NCI-H146 (cell line): ENCODE measurements at regions not wholly inside any gene's neighbourhood (a gene's known extent, or its start where the extent isn't known, plus 50 kb on each side); places are given as distances from the start of the nearest gene placed in this dataset.
"Not testable (repeated sequence)": the region's sequence is repeated elsewhere in the genome, so short reads cannot be mapped to it uniquely, and the experiment has no call there.

Source experiments
- DNase-seq: peaks from one replicate; lab custom pipeline; 2025; lab: John Stamatoyannopoulos, UW

DNA sequence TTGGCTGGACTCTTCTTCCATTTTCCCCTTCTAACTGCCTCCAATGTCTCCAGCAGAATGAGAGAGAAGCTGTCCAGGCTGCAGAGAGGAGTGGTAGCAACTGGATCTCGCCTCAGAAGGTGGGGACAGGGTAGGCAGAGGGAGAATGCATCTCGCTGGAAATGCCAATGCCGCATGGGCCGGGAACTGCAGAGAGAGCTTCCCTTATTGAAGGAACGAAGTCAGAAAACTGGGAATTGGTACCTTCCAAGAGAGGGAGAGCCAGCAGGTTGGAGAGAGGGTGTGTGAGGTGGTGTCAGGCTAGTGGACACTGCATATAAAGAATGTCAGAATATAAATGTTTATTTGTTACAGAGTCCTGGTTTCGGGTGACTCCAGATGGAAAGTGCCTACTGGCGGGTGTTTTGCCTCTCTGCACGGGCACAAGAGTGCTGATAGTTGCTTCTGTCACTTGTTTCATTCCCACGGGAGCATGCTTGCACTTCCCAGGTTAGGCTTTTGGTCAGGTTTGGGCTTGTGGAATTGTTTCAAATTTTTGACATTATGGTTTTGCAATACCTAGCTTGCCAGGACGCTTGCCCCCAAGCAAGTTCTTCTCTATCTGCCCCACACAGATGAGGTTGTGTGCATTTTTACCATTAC is 156.8 kb upstream of the STS start:
- DNase-seq, result no peak

- no peak for DNase-seq
Observed at GRCh38 chrX:6989858-6990257, 157.7 kb upstream of the STS start.

- DNase-seq, result not testable (repeated sequence)
Observed at GRCh38 chrX:6988694-6989093, 158.8 kb upstream of the STS start.

DNA sequence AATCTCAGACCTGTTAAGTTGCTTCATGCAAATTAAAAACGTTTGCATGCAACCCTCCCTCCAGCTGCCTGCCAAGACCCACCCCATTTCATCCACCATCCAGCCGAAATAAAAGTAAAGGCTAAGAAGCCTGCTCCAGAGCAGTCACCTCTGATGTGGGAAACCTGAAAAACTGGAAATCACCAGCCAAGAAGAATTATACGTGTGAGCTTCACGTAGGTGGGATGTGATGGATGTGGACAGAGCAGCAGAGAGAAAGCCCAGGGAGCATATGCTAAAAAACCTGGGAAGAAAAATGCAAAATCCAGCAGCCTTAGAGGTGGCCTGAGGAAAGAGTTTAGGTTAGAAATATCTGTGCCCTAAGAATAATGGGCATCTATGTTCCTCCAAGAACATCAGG is 160.6 kb upstream of the STS start:
- no peak for DNase-seq

DNA sequence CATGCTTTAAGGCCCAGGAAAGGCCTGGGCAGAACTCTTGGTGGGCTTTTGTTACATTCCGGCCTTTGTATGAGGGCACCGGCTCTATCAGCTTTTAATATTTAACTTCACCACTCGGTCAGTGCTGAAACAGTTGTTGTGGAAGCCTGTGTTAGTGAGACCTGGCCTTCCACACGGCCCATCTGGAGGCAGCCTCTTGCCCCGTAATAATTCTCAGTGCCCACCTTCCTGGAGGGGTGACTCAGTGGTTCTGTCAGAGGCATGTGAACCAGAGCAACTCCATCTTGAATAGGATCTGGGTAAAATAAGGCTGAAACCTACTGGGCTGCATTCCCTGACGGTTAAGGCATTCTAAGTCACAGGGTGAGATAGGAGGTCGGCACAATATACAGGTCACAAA is 162.0 kb upstream of the STS start:
- DNase-seq, result no peak

- DNase-seq, result no peak
Observed at GRCh38 chrX:6983207-6983955, 164.1 kb upstream of the STS start.

- DNase-seq, result peak; percentile 4
Observed at GRCh38 chrX:6981718-6982406, 165.7 kb upstream of the STS start.

DNA sequence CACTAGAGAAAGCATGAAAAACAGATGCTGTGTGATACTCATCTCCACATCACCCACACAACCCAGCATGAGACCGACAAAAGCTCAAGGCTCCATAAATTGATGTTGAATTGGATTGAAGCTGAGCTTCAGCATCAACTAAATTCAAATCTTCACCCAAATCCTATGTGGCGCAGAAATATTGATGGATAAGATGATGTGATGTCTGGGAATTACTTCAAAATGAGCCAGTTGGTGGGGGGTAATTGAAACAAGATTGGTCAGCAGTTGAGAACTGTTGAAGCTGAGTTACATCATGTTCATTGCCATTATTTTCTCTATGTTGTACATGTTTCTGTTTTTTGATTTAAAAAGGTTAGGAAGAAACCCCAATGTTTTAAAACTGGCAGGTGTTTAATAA is 166.5 kb upstream of the STS start:
- DNase-seq, result no peak

GRCh38 chrX:6968231-6968630 is 179.3 kb upstream of the STS start:
- no peak for DNase-seq

DNA sequence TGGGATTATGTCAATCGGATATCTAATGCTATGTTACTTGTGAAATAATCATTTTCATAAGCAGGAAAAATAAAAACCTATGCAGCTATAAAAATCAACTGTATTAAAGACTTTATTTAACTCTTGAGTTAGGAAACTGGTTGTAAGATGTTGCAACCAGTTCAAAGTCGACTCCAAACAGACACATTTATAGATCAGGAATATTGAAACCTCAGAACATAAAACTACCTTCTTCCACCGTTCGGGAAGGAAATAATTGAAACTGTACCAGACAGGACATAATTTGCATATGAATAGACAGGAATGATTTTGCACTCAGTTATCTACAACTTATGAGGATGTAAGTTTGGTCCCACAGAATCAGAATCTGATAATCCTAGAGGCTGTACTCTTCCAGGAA is 181.8 kb upstream of the STS start:
- no peak for DNase-seq

- DNase-seq, result no peak
Observed at GRCh38 chrX:6962006-6962355, 185.5 kb upstream of the STS start.

DNA sequence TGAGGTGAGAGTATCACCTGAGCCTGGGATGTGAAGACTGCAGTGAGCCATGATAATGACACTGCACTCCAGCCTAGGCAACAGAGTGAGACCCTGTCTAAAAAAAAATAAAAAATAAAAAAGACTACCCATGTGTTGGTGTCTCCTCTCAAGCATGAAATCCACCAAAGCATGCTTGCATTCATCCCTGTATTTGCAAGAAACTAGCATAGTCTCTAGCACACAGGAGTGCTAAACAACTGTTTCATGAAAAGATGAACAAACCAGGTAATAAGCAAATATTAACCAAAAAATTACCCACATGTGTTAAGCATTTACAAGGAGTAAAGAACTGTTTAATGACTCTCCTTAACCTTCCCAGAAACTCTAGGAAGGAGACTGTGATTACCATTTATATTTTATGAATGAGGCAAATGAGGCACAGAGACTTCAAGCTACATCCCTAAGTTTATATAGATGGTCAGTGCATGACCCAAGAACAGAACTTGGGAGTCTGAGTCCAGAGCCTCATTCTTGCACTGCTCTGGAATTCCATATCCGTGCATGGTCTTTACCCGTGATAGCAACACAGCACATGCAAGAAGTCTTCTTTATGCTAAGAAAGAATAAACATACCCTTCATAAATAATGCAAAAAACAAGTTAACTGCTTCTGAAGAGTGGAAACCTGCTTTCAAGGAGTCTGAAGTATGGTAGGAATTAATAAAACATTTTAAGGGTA is 186.1 kb upstream of the STS start:
- no peak for DNase-seq

GRCh38 chrX:6959006-6959405 is 188.5 kb upstream of the STS start:
- no peak for DNase-seq

- DNase-seq, result no peak
Observed at GRCh38 chrX:6954836-6955235, 192.7 kb upstream of the STS start.

- DNase-seq, result no peak
Observed at GRCh38 chrX:6946168-6946567, 201.3 kb upstream of the STS start.

- DNase-seq, result no peak
Observed at GRCh38 chrX:6941041-6941440, 206.5 kb upstream of the STS start.

DNA sequence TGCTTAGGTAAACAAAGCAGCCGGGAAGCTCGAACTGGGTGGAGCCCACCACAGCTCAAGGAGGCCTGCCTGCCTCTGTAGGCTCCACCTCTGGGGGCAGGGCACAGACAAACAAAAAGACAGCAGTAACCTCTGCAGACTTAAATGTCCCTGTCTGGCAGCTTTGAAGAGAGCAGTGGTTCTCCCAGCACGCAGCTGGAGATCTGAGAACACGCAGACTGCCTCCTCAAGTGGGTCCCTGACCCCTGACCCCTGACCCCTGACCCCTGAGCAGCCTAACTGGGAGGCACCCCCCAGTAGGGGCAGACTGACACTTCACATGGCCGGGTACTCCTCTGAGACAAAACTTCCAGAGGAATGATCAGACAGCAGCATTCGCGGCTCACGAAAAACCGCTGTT is 214.6 kb upstream of the STS start:
- not testable (repeated sequence) for DNase-seq

DNA sequence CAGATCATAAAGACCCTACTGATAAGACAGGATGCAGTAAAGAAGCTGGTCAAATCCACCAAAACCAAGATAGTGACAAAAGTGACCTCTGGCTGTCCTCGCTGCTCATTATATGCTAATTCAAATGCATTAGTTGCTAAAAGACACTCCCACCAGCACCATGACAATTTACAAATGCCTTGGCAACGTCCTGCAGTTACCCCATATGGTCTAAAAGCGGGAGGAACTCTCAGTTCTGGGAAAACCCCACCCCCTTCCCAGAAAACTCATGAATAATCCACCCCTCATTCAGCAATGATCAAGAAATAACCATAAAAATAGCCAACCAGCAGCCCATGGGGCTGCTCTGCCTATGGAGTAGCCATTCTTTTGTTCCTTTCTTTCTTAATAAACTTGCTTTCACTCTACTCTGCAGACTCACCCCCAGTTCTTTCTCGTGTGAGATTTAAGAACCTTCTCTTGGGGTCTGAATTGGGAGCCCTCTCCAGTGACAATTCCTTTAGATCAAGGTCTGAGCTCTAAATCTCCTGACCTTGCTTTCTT is 217.1 kb upstream of the STS start:
- no peak for DNase-seq

DNA sequence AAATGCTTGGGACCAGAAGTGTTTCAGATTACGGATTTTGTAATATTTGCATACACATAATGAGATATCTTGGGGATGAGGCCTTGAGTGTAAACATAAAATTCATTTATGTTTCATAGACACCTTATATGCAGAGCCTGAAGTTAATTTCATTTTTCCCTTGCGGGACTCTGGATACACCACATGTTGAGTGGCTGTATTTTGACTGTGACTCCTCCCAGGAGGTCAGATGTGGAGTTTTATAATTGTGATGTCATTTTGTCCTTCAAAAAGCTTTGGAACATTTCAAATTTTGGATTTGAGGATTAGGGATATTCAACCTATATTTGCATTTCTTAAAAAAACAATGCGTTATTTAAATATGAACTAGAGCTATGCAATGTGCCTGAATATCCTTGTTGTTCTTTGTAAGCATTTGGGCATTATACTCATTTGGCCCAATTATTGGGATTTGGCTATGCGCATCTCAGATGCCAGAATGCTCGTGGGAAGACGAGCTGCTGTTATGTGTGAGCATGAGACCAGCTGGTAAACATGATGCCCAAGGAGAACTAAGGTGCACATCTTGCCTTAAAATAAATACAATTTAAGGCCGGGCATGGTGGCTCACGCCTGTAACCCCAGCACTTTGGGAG is 223.0 kb upstream of the STS start:
- no peak for DNase-seq

- peak; percentile 87 for DNase-seq
Observed at GRCh38 chrX:6917666-6918065, 229.8 kb upstream of the STS start.

DNA sequence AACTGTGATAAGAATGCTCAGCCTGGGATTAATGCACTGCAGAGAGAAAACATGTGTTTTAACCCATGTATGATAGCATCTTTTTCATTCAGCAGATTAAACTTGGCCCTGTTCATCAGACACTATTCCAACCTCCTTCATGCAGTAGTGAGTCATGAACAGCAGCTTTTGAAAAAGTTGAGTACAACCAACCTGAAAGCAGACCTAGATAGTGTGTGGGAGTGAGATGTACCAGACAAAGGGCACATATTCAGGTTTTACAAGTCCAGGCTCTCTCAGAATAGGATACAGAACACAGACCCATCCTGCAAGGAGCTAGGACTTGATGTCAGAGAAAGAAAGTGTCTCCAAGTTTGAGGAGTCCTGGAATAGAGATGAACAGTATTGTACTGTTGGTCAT is 237.3 kb upstream of the STS start:
- no peak for DNase-seq

- no peak for DNase-seq
Observed at GRCh38 chrX:6909396-6909795, 238.1 kb upstream of the STS start.
